HG03565 (cell line): ENCODE measurements at regions not wholly inside any gene's neighbourhood (a gene's known extent, or its start where the extent isn't known, plus 50 kb on each side); places are given as distances from the start of the nearest gene placed in this dataset.
"Not testable (repeated sequence)": the region's sequence is repeated elsewhere in the genome, so short reads cannot be mapped to it uniquely, and the experiment has no call there.

Experiments
- ATAC-seq: cut with Tn5 transposase; IDR thresholded peaks from one replicate; pipeline ENCODE4 v1.9.1; 2021; ENCODE audit warnings: mild to moderate bottlenecking, moderate library complexity; ENCODE audit not compliant: unreplicated experiment

DNA sequence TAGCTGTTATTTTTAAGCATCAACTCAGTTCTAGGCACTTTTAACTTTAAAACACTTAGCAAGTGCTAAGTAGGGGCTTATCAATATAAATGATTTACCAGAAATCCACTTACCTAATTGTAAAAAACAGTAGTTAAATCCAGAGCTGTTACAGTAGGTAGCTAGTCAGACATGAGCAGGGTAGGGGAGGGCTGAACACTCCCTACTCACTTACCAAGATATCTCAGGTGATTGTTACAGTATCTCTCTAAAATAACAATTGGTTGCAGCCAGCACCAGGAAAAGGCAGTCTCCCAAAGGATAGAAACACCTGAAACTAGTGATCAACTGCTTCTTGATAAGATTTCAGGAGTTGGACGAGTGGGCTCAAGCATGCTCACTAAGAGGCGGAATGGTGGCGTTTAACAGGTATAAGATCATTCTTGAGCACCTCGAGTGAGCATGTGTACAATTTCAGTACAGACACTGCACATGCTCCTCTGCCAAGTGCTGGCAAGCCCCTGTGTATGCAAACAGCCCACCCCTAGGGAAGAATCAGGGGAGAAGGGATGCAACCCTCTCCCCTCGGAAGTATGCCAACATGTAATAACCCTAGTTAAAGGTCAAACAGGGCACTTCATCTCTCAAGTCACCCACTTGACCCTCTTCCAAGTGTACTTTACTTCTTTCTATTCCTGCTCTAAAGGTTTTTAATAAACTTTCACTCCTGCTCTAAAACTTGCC, 1113.6 kb upstream of the SEL1L start:
- ATAC-seq = no peak

GRCh38 chr14:82655770-82656169, 1122.1 kb upstream of the SEL1L start:
- no peak for ATAC-seq

DNA sequence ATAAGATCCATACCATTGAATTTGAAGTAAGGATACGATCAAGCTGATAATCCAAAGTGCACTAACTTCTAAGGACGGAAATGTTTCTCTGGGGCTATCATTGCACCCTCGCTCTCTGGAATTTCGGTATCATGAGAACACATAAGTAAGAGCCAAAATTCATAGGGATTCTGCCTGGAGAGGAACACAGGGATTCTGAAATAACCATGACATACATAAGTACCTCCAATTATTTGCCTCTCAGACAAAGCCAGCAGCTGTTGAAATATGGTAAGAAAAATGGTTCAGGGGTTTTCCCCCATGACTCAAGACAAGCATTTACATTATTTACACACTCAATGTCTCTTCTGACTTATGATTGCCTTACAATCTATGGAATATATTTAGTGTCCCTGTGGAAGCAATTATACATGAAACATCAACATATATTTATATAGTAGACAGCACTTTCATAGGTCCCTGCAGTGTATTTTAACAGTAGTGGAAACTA, 1123.6 kb upstream of the SEL1L start:
- ATAC-seq = no peak

GRCh38 chr14:82661258-82661657, 1127.6 kb upstream of the SEL1L start:
- ATAC-seq = no peak

- no peak for ATAC-seq
These were observed 1133.4 kb upstream of the SEL1L start for GRCh38 chr14:82667006-82667405.

GRCh38 chr14:82667501-82667900, 1133.8 kb upstream of the SEL1L start:
- no peak for ATAC-seq

DNA sequence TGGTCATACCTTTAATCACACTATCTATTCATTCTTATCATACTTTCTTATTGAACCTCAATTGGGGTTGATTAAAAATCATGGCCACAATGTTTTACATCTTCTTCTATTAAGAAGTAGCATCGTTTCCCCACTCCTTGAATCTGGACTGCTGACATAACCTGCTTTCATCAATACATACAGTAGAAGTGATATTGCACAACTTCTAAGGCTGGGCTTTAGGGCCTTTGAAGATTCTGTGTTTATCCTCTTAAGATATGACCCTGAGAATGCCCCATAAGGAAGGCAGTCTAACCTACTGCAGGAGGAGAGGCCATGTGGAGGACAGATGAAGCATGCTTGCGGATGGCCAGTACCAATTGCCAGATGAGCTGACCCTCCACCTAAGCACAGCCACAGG, 1142.8 kb upstream of the SEL1L start:
- ATAC-seq = no peak

GRCh38 chr14:82689948-82690347, 1156.3 kb upstream of the SEL1L start:
- no peak for ATAC-seq

DNA sequence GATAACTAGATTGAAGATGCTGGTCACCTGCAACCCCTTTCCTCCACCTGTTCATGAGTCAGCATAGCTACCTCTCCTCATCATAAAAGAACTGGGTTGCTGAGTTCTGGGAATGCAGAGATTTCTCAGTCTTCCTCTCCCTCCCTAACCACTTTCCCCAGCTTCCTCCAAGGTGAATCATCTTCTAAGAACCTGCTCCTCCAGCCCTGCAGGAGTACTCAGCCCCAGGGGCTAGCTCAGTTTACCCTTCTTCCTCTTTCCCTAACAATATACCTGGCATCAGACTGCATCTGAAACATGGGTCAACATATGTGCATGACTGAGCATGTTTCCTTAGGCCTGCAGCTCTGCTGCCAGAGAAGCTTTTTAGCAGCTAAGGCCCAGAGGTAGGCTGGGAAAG, 1157.5 kb upstream of the SEL1L start:
- not testable (repeated sequence) for ATAC-seq

GRCh38 chr14:82694820-82695219, 1161.2 kb upstream of the SEL1L start:
- no peak for ATAC-seq

DNA sequence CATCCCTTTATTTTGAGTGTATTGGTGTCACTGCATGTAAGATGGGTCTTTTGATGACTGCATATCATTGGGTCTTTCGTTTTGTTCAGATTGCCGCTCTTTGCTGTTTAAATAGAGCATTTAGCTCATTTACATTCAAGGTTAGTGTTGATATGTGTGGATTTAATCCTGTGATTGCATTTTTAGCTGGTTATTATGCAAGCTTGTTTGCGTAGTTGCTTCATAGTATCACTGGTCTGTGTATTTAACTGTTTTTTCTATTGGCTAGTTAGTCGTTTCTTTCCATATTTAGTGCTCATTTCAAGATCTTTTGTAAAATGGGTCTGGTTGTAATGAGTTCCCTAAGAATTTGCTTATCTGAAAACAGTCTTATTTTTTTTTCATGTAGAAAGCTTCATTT, 1170.6 kb upstream of the SEL1L start:
- ATAC-seq = no peak

DNA sequence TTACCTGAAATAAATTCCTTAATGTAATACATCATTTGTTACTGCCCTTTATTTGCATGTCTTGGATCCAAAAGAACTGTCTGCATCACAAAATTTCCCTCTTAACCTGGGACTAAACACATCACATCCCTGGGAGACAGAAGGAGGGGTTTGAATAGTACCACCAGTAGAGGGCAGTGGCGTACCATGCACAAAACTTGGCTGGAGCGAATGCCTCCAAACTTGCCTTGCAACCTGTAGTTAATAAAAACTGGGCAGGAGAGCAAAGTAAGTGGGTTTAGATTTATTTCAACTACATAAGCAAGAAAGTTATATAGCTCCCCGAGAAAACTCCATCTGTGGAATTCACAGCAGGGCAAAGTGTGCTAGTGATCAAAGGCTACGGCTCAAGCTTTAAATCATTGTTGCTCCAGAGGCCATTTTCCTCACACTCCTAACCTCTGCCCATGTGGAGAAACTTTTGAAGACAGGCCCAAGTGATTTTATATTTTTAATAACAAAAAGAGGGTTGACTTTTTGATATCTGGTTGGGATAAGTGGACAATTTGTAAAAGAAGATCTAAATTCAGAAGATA, 1176.7 kb upstream of the SEL1L start:
- ATAC-seq = no peak

- no peak for ATAC-seq
These were observed 1186.0 kb upstream of the SEL1L start for GRCh38 chr14:82719617-82720016.

DNA sequence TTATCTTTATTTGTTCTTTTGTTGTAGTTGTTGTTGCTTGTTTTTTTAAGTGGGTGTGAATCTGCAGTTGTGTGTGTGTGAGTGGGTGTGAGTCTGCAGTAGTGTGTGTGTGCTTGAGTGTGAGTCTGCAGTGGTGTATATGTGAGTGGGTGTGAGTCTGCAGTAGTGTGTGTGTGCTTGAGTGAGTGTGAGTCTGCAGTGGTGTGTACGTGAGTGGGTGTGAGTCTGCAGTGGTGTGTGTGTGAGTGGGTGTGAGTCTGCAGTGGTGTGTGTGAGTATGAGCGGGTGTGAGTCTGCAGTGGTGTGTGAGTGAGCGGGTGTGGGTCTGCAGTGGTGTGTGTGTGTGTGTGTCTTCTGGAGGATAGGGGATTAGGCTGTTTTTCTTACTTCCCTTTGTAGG, 1186.8 kb upstream of the SEL1L start:
- no peak for ATAC-seq

DNA sequence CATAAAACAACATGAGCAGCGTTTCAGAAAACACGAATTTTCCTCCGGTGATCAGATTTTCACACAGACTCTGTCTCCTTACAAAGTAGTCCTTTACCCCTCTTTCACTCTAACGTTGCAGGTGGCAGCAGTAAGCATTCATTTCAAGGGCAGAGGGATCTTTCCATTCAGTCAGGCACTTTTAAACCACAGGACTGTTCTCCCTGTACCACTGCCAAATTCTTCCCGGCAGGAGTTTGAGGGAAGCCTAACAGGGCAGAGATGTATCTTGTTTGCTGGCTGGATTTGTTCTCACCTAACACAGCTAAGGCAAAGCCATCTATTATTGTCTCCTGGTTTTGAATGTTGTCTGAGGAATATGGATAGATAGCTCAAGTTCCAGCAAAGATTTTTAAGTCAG, 1187.3 kb upstream of the SEL1L start:
- no peak for ATAC-seq

DNA sequence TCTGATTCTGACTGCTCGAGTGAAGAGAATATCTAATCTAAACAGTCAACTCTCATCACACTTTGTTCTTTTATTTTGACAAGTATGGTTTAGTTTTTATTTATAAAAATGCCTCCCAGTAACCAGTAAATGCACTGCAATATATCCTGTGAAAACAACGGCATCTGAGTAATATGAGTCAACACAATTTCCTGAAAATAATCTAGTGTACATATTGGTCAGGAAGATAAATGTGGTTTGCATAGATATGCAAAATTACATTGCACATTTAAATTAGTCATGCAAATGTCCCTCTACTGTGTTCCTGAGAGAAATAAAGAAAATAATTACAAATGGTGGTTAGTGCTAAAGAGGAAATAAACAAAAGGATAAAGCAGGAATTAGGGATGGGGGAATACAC, 1190.7 kb upstream of the SEL1L start:
- no peak for ATAC-seq

DNA sequence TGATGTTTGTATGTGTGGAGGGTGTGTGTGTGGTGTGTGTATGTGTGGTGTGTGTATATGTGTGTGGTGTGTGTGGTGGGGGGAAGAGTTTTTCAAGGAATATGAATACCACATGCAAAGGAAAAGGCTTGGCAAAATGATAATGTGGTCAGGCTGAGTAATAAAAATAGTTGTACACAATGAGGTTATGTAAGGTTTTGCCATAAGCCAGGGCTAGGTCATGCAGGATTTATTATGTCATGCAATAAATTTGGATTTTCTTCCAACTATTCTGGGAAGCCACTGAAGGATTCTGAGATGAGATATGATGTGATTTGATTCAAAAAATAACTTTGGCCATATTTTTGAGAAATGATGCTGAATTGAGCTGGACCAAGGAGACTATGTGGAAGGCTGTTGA, 1191.6 kb upstream of the SEL1L start:
- ATAC-seq = no peak

- ATAC-seq = no peak
These were observed 1197.9 kb upstream of the SEL1L start for GRCh38 chr14:82731526-82731925.

- no peak for ATAC-seq
These were observed 1206.9 kb upstream of the SEL1L start for GRCh38 chr14:82740547-82740946.

- no peak for ATAC-seq
These were observed 1221.8 kb upstream of the SEL1L start for GRCh38 chr14:82755476-82755875.

DNA sequence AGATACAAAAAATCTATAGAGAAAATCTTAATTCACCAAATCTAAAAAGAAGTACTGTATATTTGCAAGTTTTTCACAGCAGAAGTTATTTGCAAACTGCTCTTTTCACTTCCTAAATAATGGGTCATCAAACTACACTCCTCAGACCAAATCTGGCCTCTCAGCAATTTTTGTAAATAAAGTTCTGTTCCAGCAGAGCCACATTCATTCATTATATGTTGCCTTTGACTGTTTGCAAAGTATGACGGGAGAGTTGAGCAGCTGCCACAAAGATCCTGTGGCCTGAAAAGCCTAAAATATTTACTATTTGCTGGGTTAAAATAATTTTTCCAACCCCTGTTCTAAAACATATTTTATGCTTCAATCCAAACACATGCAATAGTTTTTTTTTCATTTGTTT, 1222.3 kb upstream of the SEL1L start:
- no peak for ATAC-seq

- ATAC-seq = no peak
These were observed 1224.1 kb upstream of the SEL1L start for GRCh38 chr14:82757776-82758175.

- no peak for ATAC-seq
These were observed 1226.0 kb upstream of the SEL1L start for GRCh38 chr14:82759656-82760055.
